ENCODE measurements at regions not wholly inside any gene's neighbourhood (a gene's known extent, or its start where the extent isn't known, plus 50 kb on each side); places are given as distances from the start of the nearest gene placed in this dataset.
A peak's percentile ranks its signal among the peaks of the same experiment; 100 is the strongest.
"Not testable (repeated sequence)": the region's sequence is repeated elsewhere in the genome, so short reads cannot be mapped to it uniquely, and the experiment has no call there.

GRCh38 chr14:105951399-105951798, 425.0 kb downstream of the TMEM121 start:
- Mint-ChIP-seq H3K4me1 (ENCODE audit: low read depth) (peaks cover 2% of the 10 kb centered on the region), H3K36me3 (ENCODE audit: low read depth) (no peaks in the 10 kb centered on the region), H3K27me3 (ENCODE audit: low read depth) (peaks cover 38% of the 10 kb centered on the region), H3K27ac (no peak overlapping the region), H3K4me3 (no peak overlapping the region), H3K9me3 (ENCODE audit: insufficient read depth) (no peaks in the 10 kb centered on the region)
- ATAC-seq (no peak), DNase-seq (no peak)
- POLR2A ChIA-PET: no interaction called here
- CTCF ChIA-PET: interaction anchor here (1.6 kb wide), 1 partner anchor 50 kb away, joined by 7 read pairs; no protein-coding TSS in a partner anchor

DNA sequence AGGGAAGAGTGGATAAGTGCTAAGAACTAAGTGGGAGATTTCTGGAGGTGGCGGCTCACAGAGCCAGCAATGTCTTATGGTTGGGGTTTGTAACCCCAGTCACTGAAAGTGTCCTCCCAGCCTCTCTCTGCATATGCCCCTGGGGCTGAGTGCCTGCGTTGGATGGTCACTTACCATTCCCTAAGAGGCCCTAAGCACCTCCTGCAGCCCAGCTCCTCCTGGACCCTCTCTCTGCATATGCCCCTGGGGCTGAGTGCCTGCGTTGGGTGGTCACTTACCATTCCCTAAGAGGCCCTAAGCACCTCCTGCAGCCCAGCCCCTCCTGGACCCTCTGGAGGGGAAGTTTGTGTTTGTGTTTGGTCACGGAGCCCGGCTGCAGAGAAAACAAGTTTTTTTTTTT, 425.8 kb downstream of the TMEM121 start:
- Mint-ChIP-seq H3K27me3 (ENCODE audit: low read depth) (peaks cover 38% of the 10 kb centered on the region), H3K4me1 (ENCODE audit: low read depth) (peaks cover 2% of the 10 kb centered on the region), H3K9me3 (ENCODE audit: insufficient read depth) (no peaks in the 10 kb centered on the region), H3K4me3 (no peak overlapping the region), H3K36me3 (ENCODE audit: low read depth) (no peaks in the 10 kb centered on the region), H3K27ac (no peak overlapping the region)
- CTCF ChIA-PET: no interaction called here
- ATAC-seq (no peak), DNase-seq (no peak)
- POLR2A ChIA-PET: no interaction called here

- Mint-ChIP-seq H3K9me3 (ENCODE audit: insufficient read depth) (no peaks in the 10 kb centered on the region), H3K4me1 (ENCODE audit: low read depth) (peaks cover 2% of the 10 kb centered on the region), H3K36me3 (ENCODE audit: low read depth) (no peaks in the 10 kb centered on the region), H3K27ac (no peak overlapping the region), H3K27me3 (ENCODE audit: low read depth) (peaks cover 43% of the 10 kb centered on the region), H3K4me3 (no peak overlapping the region)
- ChIA-PET POLR2A (no interaction called here), CTCF (no interaction called here)
- ATAC-seq (no peak), DNase-seq (no peak)
Observed at GRCh38 chr14:105952826-105953225, 426.4 kb downstream of the TMEM121 start.

GRCh38 chr14:105961625-105962024, 435.2 kb downstream of the TMEM121 start:
- DNase-seq; H3K27ac Mint-ChIP-seq; H3K4me1 Mint-ChIP-seq (ENCODE audit: low read depth); H3K4me3 Mint-ChIP-seq; ATAC-seq; H3K36me3 Mint-ChIP-seq (ENCODE audit: low read depth); POLR2A ChIA-PET; H3K9me3 Mint-ChIP-seq (ENCODE audit: insufficient read depth); CTCF ChIA-PET: not testable (repeated sequence)
- H3K27me3 Mint-ChIP-seq (ENCODE audit: low read depth): peaks cover 40% of the 10 kb centered on the region

- ChIA-PET POLR2A (no interaction called here), CTCF (no interaction called here)
- H3K4me1 Mint-ChIP-seq (ENCODE audit: low read depth): no peaks in the 10 kb centered on the region
- no peak overlapping the region for H3K4me3 Mint-ChIP-seq
- no peak overlapping the region for H3K27ac Mint-ChIP-seq
- H3K9me3 Mint-ChIP-seq (ENCODE audit: insufficient read depth): peaks cover 6% of the 10 kb centered on the region
- no peak for DNase-seq
- peaks cover 37% of the 10 kb centered on the region for H3K27me3 Mint-ChIP-seq (ENCODE audit: low read depth)
- H3K36me3 Mint-ChIP-seq (ENCODE audit: low read depth): no peaks in the 10 kb centered on the region
- ATAC-seq: no peak
Observed at GRCh38 chr14:105962532-105962931, 436.1 kb downstream of the TMEM121 start.

DNA sequence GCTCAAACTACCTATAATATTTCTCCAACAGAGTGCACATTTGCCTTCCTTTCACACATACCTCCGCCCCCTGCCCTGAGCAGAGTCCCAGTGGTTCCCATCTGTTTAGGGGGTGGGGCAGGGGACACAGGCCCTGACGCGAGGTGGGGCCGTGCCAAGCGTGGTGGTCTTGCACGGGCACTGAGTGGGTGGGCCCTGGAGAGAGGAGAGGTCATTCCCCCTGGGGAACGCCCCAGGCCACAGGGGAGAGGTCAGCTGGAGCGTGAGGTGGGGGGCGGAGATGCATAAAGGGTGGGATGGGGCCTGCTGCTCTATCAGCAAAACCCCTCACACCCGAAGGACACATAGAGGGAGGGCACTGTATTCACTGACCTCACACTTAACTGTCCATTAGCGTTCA, 441.9 kb downstream of the TMEM121 start:
- no peaks in the 10 kb centered on the region for H3K36me3 Mint-ChIP-seq (ENCODE audit: low read depth)
- ATAC-seq: no peak
- CTCF ChIA-PET: interaction anchor here (1.4 to 2.0 kb wide), 2 partner anchors 33 to 77 kb away, joined by 5 to 6 read pairs; no protein-coding TSS in a partner anchor

DNA sequence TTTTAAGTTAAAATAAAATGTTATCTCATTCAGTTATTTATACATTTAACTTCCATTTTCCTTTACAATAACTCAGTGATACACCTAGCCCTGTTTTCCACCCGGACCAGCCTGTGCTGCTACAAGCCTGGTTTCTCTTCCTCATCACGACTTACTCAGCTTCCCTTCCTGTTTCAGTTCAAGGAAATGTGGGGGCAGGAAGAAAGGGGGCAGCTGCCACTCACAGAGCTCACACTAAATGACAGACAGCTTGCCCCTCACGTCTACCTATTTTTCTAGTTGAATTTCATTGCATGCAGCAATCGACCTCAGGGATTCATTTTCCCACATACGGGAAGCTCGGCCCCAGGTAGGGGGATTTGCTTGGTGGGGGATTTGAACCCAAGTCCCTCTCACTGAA, 442.6 kb downstream of the TMEM121 start:
- ATAC-seq; H3K9me3 Mint-ChIP-seq (ENCODE audit: insufficient read depth); POLR2A ChIA-PET; H3K27me3 Mint-ChIP-seq (ENCODE audit: low read depth); DNase-seq; H3K4me3 Mint-ChIP-seq; H3K36me3 Mint-ChIP-seq (ENCODE audit: low read depth): not testable (repeated sequence)
- Mint-ChIP-seq H3K27ac (peak overlapping the region; percentile 39), H3K4me1 (ENCODE audit: low read depth) (peaks cover 15% of the 10 kb centered on the region)
- CTCF ChIA-PET: interaction anchor here (0.9 to 2.0 kb wide), 4 partner anchors 23 to 77 kb away, joined by 5 to 6 read pairs (median 5); no protein-coding TSS in a partner anchor

More for the DNA sequence above, 441.9 kb downstream of the TMEM121 start:
- Mint-ChIP-seq H3K27me3 (ENCODE audit: low read depth) (peaks cover 7% of the 10 kb centered on the region), H3K9me3 (ENCODE audit: insufficient read depth) (no peaks in the 10 kb centered on the region), H3K27ac (no peak overlapping the region), H3K4me1 (ENCODE audit: low read depth) (peaks cover 15% of the 10 kb centered on the region), H3K4me3 (no peak overlapping the region)
- POLR2A ChIA-PET: no interaction called here
- DNase-seq: no peak

DNA sequence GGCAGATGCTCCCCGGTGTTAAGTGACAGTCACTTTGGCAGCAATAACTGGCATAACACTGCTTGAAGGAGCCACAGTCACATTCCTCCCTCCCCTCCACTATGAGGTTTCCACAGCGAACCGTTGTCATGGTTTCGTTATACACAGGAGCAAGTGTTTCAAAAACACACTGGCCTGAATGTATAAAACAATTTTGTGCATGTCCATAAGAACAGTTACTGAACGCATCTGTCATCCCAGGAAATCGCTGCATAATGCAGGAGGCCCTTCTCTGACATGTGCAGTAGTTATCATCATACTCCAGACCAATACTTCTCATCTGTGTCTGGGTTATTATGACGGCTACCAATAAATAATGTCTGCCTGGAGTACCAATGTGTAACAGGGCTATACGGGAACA, 444.4 kb downstream of the TMEM121 start:
- POLR2A ChIA-PET; H3K27ac Mint-ChIP-seq; H3K4me3 Mint-ChIP-seq; DNase-seq; CTCF ChIA-PET; ATAC-seq; H3K27me3 Mint-ChIP-seq (ENCODE audit: low read depth); H3K9me3 Mint-ChIP-seq (ENCODE audit: insufficient read depth); H3K36me3 Mint-ChIP-seq (ENCODE audit: low read depth): not testable (repeated sequence)
- peaks cover 18% of the 10 kb centered on the region for H3K4me1 Mint-ChIP-seq (ENCODE audit: low read depth)

GRCh38 chr14:105971593-105972500, 445.5 kb downstream of the TMEM121 start:
- POLR2A ChIA-PET: no interaction called here
- Mint-ChIP-seq H3K36me3 (ENCODE audit: low read depth) (no peaks in the 10 kb centered on the region), H3K27ac (no peak overlapping the region), H3K4me3 (no peak overlapping the region), H3K9me3 (ENCODE audit: insufficient read depth) (no peaks in the 10 kb centered on the region), H3K27me3 (ENCODE audit: low read depth) (no peaks in the 10 kb centered on the region), H3K4me1 (ENCODE audit: low read depth) (peaks cover 18% of the 10 kb centered on the region)
- CTCF ChIA-PET: no interaction called here
- DNase-seq (no peak), ATAC-seq (no peak)

DNA sequence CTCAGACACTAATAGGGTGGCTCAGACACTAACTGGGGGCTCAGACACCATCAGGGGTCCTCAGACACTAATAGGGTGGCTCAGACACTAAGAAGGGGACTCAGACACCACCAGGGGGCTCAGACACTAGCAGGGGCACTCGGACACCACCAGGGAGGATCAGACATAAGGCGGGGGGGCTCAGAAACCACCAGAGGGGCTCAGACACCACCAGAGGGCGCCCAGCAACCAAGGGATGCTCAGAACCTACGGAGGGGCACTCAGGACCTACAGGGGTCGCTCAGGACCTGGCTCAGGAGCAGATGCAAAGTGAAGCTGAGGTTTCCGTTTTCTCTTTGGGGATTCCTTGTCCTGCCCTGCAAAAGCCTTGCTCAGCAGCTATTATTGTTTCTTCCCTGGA, 448.5 kb downstream of the TMEM121 start:
- ATAC-seq: peak; percentile 95
- Mint-ChIP-seq H3K4me3 (no peak overlapping the region), H3K36me3 (ENCODE audit: low read depth) (no peaks in the 10 kb centered on the region), H3K9me3 (ENCODE audit: insufficient read depth) (no peaks in the 10 kb centered on the region), H3K27ac (no peak overlapping the region), H3K4me1 (ENCODE audit: low read depth) (peaks cover 4% of the 10 kb centered on the region), H3K27me3 (ENCODE audit: low read depth) (no peaks in the 10 kb centered on the region)
- CTCF ChIA-PET: interaction anchor here (0.6 to 2.5 kb wide), 6 partner anchors 11 to 38 kb away, joined by 3 to 25 read pairs (median 5); no protein-coding TSS in a partner anchor
- POLR2A ChIA-PET: no interaction called here
- DNase-seq: peak; percentile 85

DNA sequence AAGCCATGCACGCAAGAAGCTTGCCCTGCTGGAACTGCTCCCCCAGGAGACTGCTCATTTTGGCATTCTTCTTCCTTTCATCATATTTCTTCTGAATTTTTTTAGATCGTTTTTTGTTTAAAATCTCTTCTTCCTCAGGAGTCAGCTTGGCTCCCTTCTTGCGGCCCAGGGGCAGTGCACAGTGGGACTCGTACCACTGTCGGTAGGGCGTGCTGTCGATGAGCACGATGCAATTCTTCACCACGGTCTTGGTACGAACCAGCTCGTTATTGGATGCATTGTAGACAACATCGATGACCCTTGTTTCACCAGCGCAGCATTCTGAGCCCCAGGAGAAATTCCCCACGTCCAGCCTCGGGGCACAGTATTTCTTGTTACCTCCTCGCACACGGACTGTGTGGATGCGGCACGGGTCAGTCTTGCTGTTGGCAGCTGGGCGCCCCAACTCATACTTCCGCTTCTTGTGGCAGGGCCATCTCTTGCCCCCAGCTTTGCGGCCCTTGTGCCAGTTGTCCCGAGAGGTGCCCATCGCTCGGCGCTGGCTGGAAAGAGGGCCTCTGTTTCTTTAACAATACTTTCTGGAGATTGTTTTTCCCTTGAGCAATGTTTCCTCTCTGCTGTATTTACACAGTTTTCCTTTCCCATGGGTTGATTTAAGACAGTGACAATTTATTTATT, 452.4 kb downstream of the TMEM121 start:
- Mint-ChIP-seq H3K4me1 (ENCODE audit: low read depth) (peaks cover 37% of the 10 kb centered on the region), H3K36me3 (ENCODE audit: low read depth) (peaks cover 6% of the 10 kb centered on the region), H3K27me3 (ENCODE audit: low read depth) (no peaks in the 10 kb centered on the region), H3K9me3 (ENCODE audit: insufficient read depth) (peaks cover 3% of the 10 kb centered on the region), H3K4me3 (no peak overlapping the region), H3K27ac (no peak overlapping the region)
- POLR2A ChIA-PET: no interaction called here
- no peak for DNase-seq
- ATAC-seq: no peak
- CTCF ChIA-PET: interaction anchor here (0.6 to 1.8 kb wide), 3 partner anchors 10 to 26 kb away, joined by 3 to 5 read pairs (median 3); no protein-coding TSS in a partner anchor

GRCh38 chr14:105979446-105979845, 453.1 kb downstream of the TMEM121 start:
- Mint-ChIP-seq H3K27ac (no peak overlapping the region), H3K4me1 (ENCODE audit: low read depth) (peaks cover 40% of the 10 kb centered on the region), H3K36me3 (ENCODE audit: low read depth) (peaks cover 9% of the 10 kb centered on the region), H3K9me3 (ENCODE audit: insufficient read depth) (peaks cover 3% of the 10 kb centered on the region), H3K4me3 (no peak overlapping the region), H3K27me3 (ENCODE audit: low read depth) (no peaks in the 10 kb centered on the region)
- POLR2A ChIA-PET: no interaction called here
- ATAC-seq (no peak), DNase-seq (no peak)
- CTCF ChIA-PET: interaction anchor here (0.6 to 1.8 kb wide), 3 partner anchors 22 to 34 kb away, joined by 3 to 5 read pairs (median 3); no protein-coding TSS in a partner anchor

Measured in activated CD8-positive, alpha-beta T cell treated with anti-CD3 and anti-CD28 coated beads, Interleukin-2, amount 10 ng/mL, durations not matched to agents 7 days and 5 days (primary cell).